SU-DHL-6 (cell line): ENCODE measurements at regions not wholly inside any gene's neighbourhood (a gene's known extent, or its start where the extent isn't known, plus 50 kb on each side); places are given as distances from the start of the nearest gene placed in this dataset.

Source experiments
- CTCF ChIP-seq: fragments of 200-600 bp; sonication (generic); IDR thresholded peaks from one replicate; pipeline ENCODE4 v1.5.1; 2017; ENCODE audit warnings: antibody characterized with exemption, mild to moderate bottlenecking, low read length, moderate library complexity; ENCODE audit not compliant: insufficient read depth, poor library complexity, severe bottlenecking
- EZH2phosphoT487 ChIP-seq: fragments of 200-600 bp; sonication (generic), shearing (Covaris generic); conservative IDR thresholded peaks from 2 replicates; pipeline ENCODE4 v1.6.1; 2018; ENCODE audit warnings: mild to moderate bottlenecking, antibody characterized with exemption, low read length, moderate library complexity, mixed read lengths

GRCh38 chr1:10856176-10856683, 59.8 kb upstream of the CASZ1 start:
- TF ChIP-seq CTCF (no peak), EZH2phosphoT487 (no peak)
